ENCODE measurements at regions not wholly inside any gene's neighbourhood (a gene's known extent, or its start where the extent isn't known, plus 50 kb on each side); places are given as distances from the start of the nearest gene placed in this dataset.

DNA sequence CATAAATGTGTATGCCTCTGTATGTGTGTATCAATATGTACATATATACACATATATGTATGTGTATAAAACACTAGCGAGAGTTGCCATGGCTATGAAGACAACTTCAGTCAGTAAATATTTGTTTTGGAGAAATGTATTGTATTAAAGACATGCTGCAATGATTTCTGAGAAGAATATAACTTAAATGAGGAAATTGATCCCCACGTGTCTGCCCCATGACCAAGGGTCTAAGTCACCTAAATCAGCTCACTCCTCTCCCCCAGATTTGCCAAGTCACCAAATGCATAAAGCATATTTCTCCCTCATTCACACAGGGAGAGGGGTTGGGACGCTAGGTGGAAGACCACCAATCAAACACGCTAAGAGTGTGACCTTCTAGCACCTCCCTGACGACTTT lies 58.3 kb upstream of the LYST start:
- no peak for DNase-seq

DNA sequence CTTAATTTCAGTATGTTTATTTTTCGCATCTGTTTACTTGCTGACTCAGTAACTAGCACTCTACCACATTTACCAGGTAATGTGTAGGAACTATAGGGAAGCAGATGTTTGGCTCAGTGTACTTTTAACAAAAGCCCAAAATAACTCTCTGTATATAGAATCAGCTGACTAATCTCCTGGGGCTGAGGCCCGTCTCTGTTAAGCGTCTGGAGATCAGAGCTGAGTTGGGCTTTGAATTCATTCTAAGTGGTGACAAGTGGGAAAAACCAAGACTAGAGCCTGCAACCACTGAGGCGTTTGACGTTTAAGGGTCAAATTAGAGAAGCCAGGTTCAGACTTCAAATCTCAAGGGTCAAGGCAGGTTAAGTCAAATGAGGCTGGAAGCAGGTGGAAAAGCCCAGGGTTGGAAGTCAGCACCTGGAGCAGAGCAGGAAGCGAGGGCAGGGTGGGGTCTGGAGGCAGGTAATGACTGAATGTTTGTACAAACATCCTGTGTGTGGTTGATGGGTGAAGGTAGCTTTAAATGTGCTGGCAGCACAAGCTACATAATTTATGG lies 56.8 kb upstream of the LYST start:
- DNase-seq: no peak

DNA sequence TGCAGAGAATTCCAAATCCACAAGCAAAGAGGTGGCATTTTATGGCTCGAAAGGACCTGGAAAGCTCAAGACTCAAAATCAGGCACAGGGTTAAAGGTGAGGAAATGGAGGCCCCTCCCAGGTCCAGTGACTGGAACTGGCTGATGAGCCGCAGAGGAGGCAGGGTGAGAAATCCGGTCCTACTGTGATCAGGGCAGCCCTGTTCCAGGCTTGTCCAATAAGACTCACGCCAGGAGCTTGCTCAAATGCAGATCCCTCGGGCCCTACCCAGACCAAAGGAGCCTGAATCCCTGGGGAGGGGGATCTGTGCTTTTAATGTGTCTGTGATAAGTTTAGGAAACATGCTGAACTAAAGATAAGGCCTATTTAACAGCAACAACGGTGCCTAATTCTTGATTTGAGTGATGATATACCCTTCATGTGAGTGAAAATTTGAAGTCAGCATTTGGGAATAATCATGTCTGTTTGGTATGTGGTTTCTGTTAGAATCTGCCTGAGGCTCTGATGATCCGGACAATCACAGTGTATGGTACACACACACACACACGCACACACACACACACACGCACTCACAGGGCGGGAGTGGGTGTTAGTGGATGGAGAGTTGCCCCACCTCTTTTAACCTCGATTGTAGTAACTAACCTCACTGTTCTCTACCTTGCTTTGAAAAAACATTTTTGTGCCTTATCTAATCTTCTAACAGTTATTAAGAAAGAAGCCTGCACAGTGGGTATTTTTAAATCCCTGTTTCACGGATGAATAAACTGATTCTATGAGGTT lies 54.1 kb upstream of the LYST start:
- DNase-seq: no peak

DNA sequence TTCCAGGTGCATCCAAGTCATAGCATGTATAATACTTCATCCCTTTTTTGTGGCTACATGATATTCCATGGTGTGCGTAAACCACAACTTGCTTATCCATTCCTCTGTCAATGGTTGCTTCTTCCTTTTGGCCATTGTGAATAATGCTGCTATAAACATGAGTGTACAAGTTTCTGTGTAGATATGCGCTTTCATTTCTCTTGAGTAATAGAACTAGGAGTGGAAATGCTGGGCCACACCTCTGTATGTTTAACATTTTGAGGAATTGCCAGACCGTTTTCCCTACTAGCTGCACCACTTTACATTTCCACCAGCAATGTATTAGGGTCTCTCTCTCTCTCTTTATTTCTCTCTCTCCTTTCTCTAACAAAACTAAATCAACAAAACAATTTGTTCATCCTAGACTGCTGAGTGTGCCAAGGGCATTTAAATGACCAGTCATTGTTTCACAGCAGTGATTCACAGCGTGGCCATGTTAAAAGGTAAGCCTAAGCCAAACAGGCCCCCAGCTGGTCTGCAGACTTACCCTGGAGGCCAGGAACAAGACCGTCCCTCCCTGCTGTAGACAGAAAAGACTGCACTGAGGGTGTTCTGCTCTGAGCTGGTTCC lies 53.2 kb upstream of the LYST start:
- DNase-seq: no peak

DNA sequence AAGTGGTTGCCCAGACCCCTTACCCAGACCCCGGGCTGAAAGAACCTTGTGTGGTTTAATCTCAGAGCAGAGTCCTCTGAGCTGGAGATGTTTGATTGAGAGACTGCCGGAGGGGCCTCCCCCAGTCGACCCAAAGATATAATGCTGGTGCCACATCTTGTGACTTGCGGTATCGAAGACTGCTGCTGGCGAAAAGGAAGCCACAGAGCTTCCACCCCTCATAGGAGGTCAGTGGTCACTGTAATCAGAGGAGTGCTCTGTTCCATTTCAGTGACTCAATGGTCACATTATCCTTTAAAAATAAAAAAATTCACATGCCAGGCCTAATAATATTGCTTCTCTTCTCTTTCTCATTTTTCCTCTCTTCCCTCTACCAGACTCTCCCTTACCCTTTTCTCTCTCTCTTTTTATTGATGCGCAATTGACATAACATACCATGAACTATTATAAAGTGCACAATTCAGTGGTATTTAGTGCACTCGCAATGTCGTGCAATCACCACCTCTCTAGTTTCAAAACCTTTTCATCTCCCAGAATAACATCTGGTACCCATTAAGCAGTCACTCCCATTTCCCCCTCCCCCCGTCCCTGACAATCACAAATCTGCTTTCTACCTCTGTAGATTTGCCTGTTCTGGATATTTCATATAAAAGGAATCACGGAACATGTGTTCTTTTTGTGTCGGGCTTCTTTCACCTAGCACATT lies 52.6 kb upstream of the LYST start:
- DNase-seq: no peak

DNA sequence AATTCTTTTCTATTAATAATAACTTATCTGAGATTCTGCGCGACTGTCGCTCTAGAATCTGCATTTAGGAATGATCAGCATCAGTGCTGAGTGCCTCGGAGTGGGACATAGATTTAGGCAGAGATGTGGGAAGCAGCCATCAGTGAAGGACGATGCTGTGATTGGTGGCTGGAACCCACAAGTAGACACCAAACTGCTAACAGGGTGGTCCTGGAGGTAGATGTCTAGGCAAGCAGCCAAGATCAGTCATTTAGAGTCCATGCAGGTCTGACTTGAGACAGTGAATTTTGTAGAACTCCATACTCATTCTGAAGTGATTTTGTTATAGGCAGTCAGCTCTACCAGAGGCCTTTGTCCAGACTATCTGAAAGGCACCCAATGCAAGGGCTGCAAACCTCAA lies 51.8 kb upstream of the LYST start:
- no peak for DNase-seq

DNA sequence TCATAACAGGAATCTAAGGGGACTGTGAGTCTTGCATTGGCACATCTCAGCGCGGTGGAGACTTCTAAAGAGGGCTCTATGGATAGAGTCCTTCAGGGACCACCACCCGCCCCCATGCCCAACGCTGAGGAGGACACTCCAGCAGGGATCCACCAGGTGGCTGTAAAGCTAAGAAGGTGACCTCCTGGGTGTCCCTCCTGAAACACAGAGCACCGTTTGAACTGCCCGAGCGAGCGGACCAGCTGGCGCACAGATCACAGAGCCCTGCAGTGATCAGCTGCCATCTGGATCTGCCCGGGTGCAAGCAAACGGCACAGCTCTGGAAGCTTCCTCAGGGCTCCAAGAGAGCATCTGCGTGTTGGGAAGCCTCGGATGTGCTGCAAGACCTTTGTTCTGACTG lies 51.3 kb upstream of the LYST start:
- DNase-seq: no peak

DNA sequence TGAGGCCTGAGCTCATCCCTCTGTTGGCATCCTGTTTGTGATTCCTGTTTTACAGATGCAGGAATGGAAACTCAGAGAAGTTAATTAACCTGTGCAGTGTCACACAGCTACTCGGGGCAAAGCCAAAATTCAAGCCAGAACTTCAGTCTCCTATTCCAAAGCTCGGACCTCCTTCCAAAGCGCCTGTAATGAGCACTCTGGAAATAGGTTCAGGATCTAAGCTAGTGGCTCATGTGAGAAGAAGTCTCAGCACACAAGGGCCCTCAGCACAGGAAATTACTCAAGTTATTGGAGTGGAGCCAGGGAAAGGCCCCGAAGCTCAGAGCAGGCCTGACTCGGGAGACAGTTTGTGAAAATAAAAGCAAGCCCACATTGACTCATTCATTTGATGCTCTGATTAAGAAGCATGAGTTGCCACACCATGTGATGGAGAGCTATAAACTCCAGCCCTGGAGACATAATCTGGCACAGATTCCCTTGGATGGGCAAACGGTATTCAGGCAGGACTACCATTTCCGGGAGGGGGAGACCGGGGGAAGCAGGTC lies 50.6 kb upstream of the LYST start:
- DNase-seq: peak; percentile 81
